SK-N-SH (cell line): ENCODE measurements at regions not wholly inside any gene's neighbourhood (a gene's known extent, or its start where the extent isn't known, plus 50 kb on each side); places are given as distances from the start of the nearest gene placed in this dataset.

ENCODE experiments used
- CTCF ChIA-PET: fragments of 300-600, 350-600 bp; formaldehyde crosslinking; extraction: SDS; loops from one replicate; lab custom pipeline; 2021; lab: Yijun Ruan, JAX
- POLR2A ChIA-PET: fragments of 350-600 bp; sonication (Branson Sonifier 250); formaldehyde crosslinking; extraction: SDS; loops from one replicate; lab custom pipeline; 2020; ENCODE audit warnings: antibody characterized with exemption, inconsistent platforms; lab: Yijun Ruan, JAX
- DNase-seq: peaks from one replicate; pipeline ENCODE4 v3.0.0; 2012
- H2AFZ ChIP-seq: fragments of 200-600 bp; sonication (generic); 2 replicates; pipeline ENCODE4 v1.8.1; 2016; ENCODE audit warnings: antibody characterized with exemption, mild to moderate bottlenecking, low read depth
- H3F3A ChIP-seq: fragments of 200-600 bp; sonication (generic); replicated peaks from 2 replicates; pipeline ENCODE3; 2016; ENCODE audit warnings: antibody characterized with exemption, mild to moderate bottlenecking; ENCODE audit not compliant: insufficient read depth
- H3K27ac ChIP-seq, 2 experiments: fragments of 200-500 bp in 1 of 2; fragments of 200-600 bp in 1 of 2; sonication (Bioruptor generic) in 1 of 2; sonication (generic), shearing (Covaris generic) in 1 of 2; 2 replicates each; pipeline versions ENCODE4 v1.5.1 to v1.6.1; 2014 to 2016; ENCODE audit warnings: low read depth in 2 of 2, inconsistent platforms in 1 of 2, low read length in 1 of 2, mild to moderate bottlenecking in 1 of 2, mixed read lengths in 1 of 2
- H3K27me3 ChIP-seq: fragments of 200-600 bp; sonication (generic), shearing (Covaris generic); 2 replicates; pipeline ENCODE4 v1.6.1; 2016; ENCODE audit warnings: mixed run types; ENCODE audit not compliant: insufficient read depth
- H3K36me3 ChIP-seq, 2 experiments: fragments of 200-500 bp in 1 of 2; fragments of 200-600 bp in 1 of 2; sonication (Bioruptor generic) in 1 of 2; sonication (generic) in 1 of 2; replicated peaks in 1 of 2; 2 replicates each; pipeline versions ENCODE3 to v1.5.1; 2014 to 2016; ENCODE audit warnings: low read length in 1 of 2, mild to moderate bottlenecking in 1 of 2; ENCODE audit not compliant: insufficient read depth in 2 of 2, control insufficient read depth in 1 of 2
- H3K4me1 ChIP-seq, 2 experiments: fragments of 200-500 bp in 1 of 2; fragments of 200-600 bp in 1 of 2; sonication (Bioruptor generic) in 1 of 2; sonication (generic), shearing (Covaris generic) in 1 of 2; 2 replicates each; pipeline versions ENCODE4 v1.5.1 to v1.6.1; 2014 to 2016; ENCODE audit warnings: low read depth in 1 of 2, low read length in 1 of 2, mixed run types in 1 of 2; ENCODE audit not compliant: insufficient read depth in 2 of 2, control insufficient read depth in 1 of 2
- H3K4me2 ChIP-seq: fragments of 200-600 bp; sonication (generic), shearing (Covaris generic); 2 replicates; pipeline ENCODE4 v1.6.1; 2017; ENCODE audit warnings: mixed run types
- H3K4me3 ChIP-seq, 2 experiments: fragments of 200-500 bp in 1 of 2; fragments of 200-600 bp in 1 of 2; sonication (Bioruptor generic) in 1 of 2; sonication (generic), shearing (Covaris generic) in 1 of 2; 2 replicates each; pipeline versions ENCODE4 v1.5.1 to v1.8.1; 2014 to 2016; ENCODE audit warnings: low read depth in 2 of 2, inconsistent platforms in 1 of 2, low read length in 1 of 2, mild to moderate bottlenecking in 1 of 2, mixed read lengths in 1 of 2, moderate library complexity in 1 of 2
- H3K79me2 ChIP-seq: fragments of 200-600 bp; sonication (generic); 2 replicates; pipeline ENCODE4 v1.8.1; 2017; ENCODE audit warnings: mild to moderate bottlenecking; ENCODE audit not compliant: insufficient read depth
- H3K9ac ChIP-seq: fragments of 200-600 bp; sonication (generic); 2 replicates; pipeline ENCODE4 v1.6.1; 2017; ENCODE audit warnings: mixed run types
- H3K9me2 ChIP-seq: fragments of 200-600 bp; sonication (generic); 2 replicates; pipeline ENCODE4 v1.6.1; 2017; ENCODE audit warnings: mixed run types
- H3K9me3 ChIP-seq: fragments of 200-600 bp; sonication (generic); 2 replicates; pipeline ENCODE4 v1.6.1; 2017; ENCODE audit warnings: mixed run types, mild to moderate bottlenecking, moderate library complexity
- H4K20me1 ChIP-seq: fragments of 200-600 bp; sonication (generic); 2 replicates; pipeline ENCODE4 v1.6.1; 2017; ENCODE audit warnings: mild to moderate bottlenecking, mixed run types; ENCODE audit not compliant: insufficient read depth
- CHD2 ChIP-seq: fragments of 150-350 bp; IDR thresholded peaks from 2 replicates; pipeline ENCODE4 v1.6.1; 2018; ENCODE audit warnings: low read length; ENCODE audit not compliant: partially characterized antibody
- ELF1 ChIP-seq: IDR thresholded peaks from 2 replicates; pipeline ENCODE4 v1.4.0; 2012
- EP300 ChIP-seq, 2 experiments: IDR thresholded peaks; 2 replicates each; pipeline versions ENCODE4 v1.4.0 to v1.6.1; 2012; ENCODE audit warnings: borderline replicate concordance in 1 of 2, low read depth in 1 of 2, low read length in 1 of 2
- FOXM1 ChIP-seq: IDR thresholded peaks from 2 replicates; pipeline ENCODE4 v1.4.0; 2012; ENCODE audit warnings: low read depth, mild to moderate bottlenecking
- GATA2 ChIP-seq: sonication (generic); formaldehyde crosslinking; IDR thresholded peaks from 2 replicates; pipeline ENCODE4 v1.5.0; 2020; ENCODE audit warnings: mild to moderate bottlenecking, missing genetic modification reagents
- MEF2A ChIP-seq: IDR thresholded peaks from 2 replicates; pipeline ENCODE4 v1.4.0; 2012; ENCODE audit warnings: low read depth, borderline replicate concordance
- MXI1 ChIP-seq: IDR thresholded peaks from 2 replicates; pipeline ENCODE4 v1.6.1; 2012; ENCODE audit warnings: mild to moderate bottlenecking, low read depth, low read length, improper control_type of control experiment
- NRF1 ChIP-seq: IDR thresholded peaks from 2 replicates; pipeline ENCODE4 v1.6.1; 2012; ENCODE audit warnings: low read depth, mild to moderate bottlenecking, low read length
- REST ChIP-seq: IDR thresholded peaks from 2 replicates; pipeline ENCODE4 v1.6.1; 2012; ENCODE audit warnings: mild to moderate bottlenecking, low read depth, low read length, moderate library complexity
- SIN3A ChIP-seq: IDR thresholded peaks from 2 replicates; pipeline ENCODE4 v1.6.1; 2012; ENCODE audit warnings: low read depth, mild to moderate bottlenecking, low read length, moderate library complexity, borderline replicate concordance
- TCF12 ChIP-seq: IDR thresholded peaks from 2 replicates; pipeline ENCODE4 v1.4.0; 2012
- WGBS: methylation state at CpG from one replicate; pipeline ENCODE4 v1.1.6; 2017; ENCODE audit warnings: low lambda C conversion rate; 5-methylcytosine and 5-hydroxymethylcytosine counted together
- TF ChIP-seq, protein P1 (sequence below): IDR thresholded peaks from 2 replicates; pipeline ENCODE4 v1.4.0; 2012; ENCODE audit warnings: low read depth

- Histone ChIP-seq H3K4me3 (no peak overlapping the region), H2AFZ (no peak overlapping the region), H3K9ac (no peak overlapping the region), H3K9me2 (no peaks in the 10 kb centered on the region), H3K9me3 (no peaks in the 10 kb centered on the region), H3K4me2 (no peak overlapping the region), H3K4me1 (peaks cover 0 to 3% of the 10 kb centered on the region in 2 experiments; a peak in 1 of 4 replicates), H3K27ac (no peak overlapping the region), H3K27me3 (no peaks in the 10 kb centered on the region; the same call in 1 of the 2 replicates), H3K79me2 (no peaks in the 10 kb centered on the region), H3K36me3 (no peaks in the 10 kb centered on the region), H4K20me1 (no peaks in the 10 kb centered on the region), H3F3A (no peaks in the 10 kb centered on the region)
- ChIA-PET POLR2A (no interaction called here), CTCF (interaction anchor here (1.5 to 5.1 kb wide), 2 partner anchors 12 to 15 kb away, joined by 3 to 16 read pairs; no protein-coding TSS in a partner anchor)
- TF ChIP-seq NRF1 (no peak), TCF12 (no peak)
- DNase-seq, result no peak
- WGBS, result 82% methylated on average over 6 of the region's 6 CpGs
Measured at GRCh38 chr7:142620402-142620801, 128.9 kb upstream of the PRSS1 start.

GRCh38 chr7:142618655-142619351 lies 130.5 kb upstream of the PRSS1 start:
- TF ChIP-seq EP300 (IDR thresholded peaks at IDR 0.05; ENCODE audit: borderline replicate concordance in 1 of 2, low read depth in 1 of 2, low read length in 1 of 2) (no peak), TCF12 (no peak), SIN3A (no peak), GATA2 (CRISPR knock-in tag) (no peak), MXI1 (no peak), FOXM1 (no peak), CHD2 (no peak), MEF2A (no peak), REST (no peak), ELF1 (no peak)
- TF ChIP-seq, protein P1, sequence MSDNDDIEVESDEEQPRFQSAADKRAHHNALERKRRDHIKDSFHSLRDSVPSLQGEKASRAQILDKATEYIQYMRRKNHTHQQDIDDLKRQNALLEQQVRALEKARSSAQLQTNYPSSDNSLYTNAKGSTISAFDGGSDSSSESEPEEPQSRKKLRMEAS, result no peak
- no peak for DNase-seq
- ChIA-PET POLR2A (no interaction called here), CTCF (interaction anchor here (0.8 to 5.1 kb wide), 4 partner anchors 14 to 166 kb away, joined by 3 to 16 read pairs (median 8); no protein-coding TSS in a partner anchor)
- no peaks in the 10 kb centered on the region for H4K20me1 ChIP-seq
- no peaks in the 10 kb centered on the region for H3K36me3 ChIP-seq
- H3K4me3 ChIP-seq, result no peak overlapping the region
- WGBS, result 79% methylated on average over 9 of the region's 9 CpGs
- H3K79me2 ChIP-seq, result no peaks in the 10 kb centered on the region
- H3K4me1 ChIP-seq, result peaks cover 0 to 3% of the 10 kb centered on the region in 2 experiments; a peak in 1 of 4 replicates
- H3K9me2 ChIP-seq, result no peaks in the 10 kb centered on the region
- no peak overlapping the region for H3K27ac ChIP-seq
- no peaks in the 10 kb centered on the region for H3F3A ChIP-seq
- H2AFZ ChIP-seq, result no peak overlapping the region
- H3K27me3 ChIP-seq, result no peaks in the 10 kb centered on the region; the same call in 1 of the 2 replicates
- no peak overlapping the region for H3K9ac ChIP-seq
- H3K9me3 ChIP-seq, result no peaks in the 10 kb centered on the region
- H3K4me2 ChIP-seq, result no peak overlapping the region
